ENCODE measurements at regions not wholly inside any gene's neighbourhood (a gene's known extent, or its start where the extent isn't known, plus 50 kb on each side); places are given as distances from the start of the nearest gene placed in this dataset.

- Histone ChIP-seq H3K9me3 (ENCODE audit: control insufficient read depth, low read length) (no peaks in the 10 kb centered on the region), H3K4me1 (no peaks in the 10 kb centered on the region), H3K79me2 (no peaks in the 10 kb centered on the region), H3K4me2 (ENCODE audit: low read length) (no peak overlapping the region), H3K27ac (no peak overlapping the region), H3K36me3 (ENCODE audit: control insufficient read depth, insufficient read depth, low read length) (no peaks in the 10 kb centered on the region), H3K27me3 (ENCODE audit: control insufficient read depth, insufficient read depth, low read length) (no peaks in the 10 kb centered on the region), H2AFZ (no peak overlapping the region), H3K4me3 (ENCODE audit: low read depth, low read length) (no peak overlapping the region), H3K9ac (no peak overlapping the region)
- TF ChIP-seq CTCF (IDR thresholded peaks at IDR 0.05), result no peak
These were observed 986.5 kb downstream of the CDH18 start for GRCh38 chr5:19001539-19001938.

- Histone ChIP-seq H3K36me3 (ENCODE audit: control insufficient read depth, insufficient read depth, low read length) (no peaks in the 10 kb centered on the region), H3K9ac (no peak overlapping the region), H3K79me2 (no peaks in the 10 kb centered on the region), H3K4me3 (ENCODE audit: low read depth, low read length) (no peak overlapping the region), H3K27ac (no peak overlapping the region), H3K4me1 (no peaks in the 10 kb centered on the region), H3K27me3 (ENCODE audit: control insufficient read depth, insufficient read depth, low read length) (no peaks in the 10 kb centered on the region), H2AFZ (no peak overlapping the region), H3K9me3 (ENCODE audit: control insufficient read depth, low read length) (no peaks in the 10 kb centered on the region), H3K4me2 (ENCODE audit: low read length) (no peak overlapping the region)
- no peak for TF ChIP-seq CTCF (IDR thresholded peaks at IDR 0.05)
These were observed 985.9 kb downstream of the CDH18 start for GRCh38 chr5:19002111-19002510.

- Histone ChIP-seq H2AFZ (no peak overlapping the region), H3K4me3 (ENCODE audit: low read depth, low read length) (no peak overlapping the region), H3K9me3 (ENCODE audit: control insufficient read depth, low read length) (no peaks in the 10 kb centered on the region), H3K9ac (no peak overlapping the region), H3K27ac (no peak overlapping the region), H3K4me1 (no peaks in the 10 kb centered on the region), H3K4me2 (ENCODE audit: low read length) (no peak overlapping the region), H3K27me3 (ENCODE audit: control insufficient read depth, insufficient read depth, low read length) (no peaks in the 10 kb centered on the region), H3K36me3 (ENCODE audit: control insufficient read depth, insufficient read depth, low read length) (no peaks in the 10 kb centered on the region), H3K79me2 (no peaks in the 10 kb centered on the region)
- TF ChIP-seq CTCF (IDR thresholded peaks at IDR 0.05), result no peak
These were observed 969.2 kb downstream of the CDH18 start for GRCh38 chr5:19018822-19019221.

- H3K27ac ChIP-seq, result no peak overlapping the region
- no peaks in the 10 kb centered on the region for H3K36me3 ChIP-seq (ENCODE audit: control insufficient read depth, insufficient read depth, low read length)
- TF ChIP-seq CTCF (IDR thresholded peaks at IDR 0.05), result no peak
- H3K9me3 ChIP-seq (ENCODE audit: control insufficient read depth, low read length), result no peaks in the 10 kb centered on the region
- no peak overlapping the region for H3K4me2 ChIP-seq (ENCODE audit: low read length)
- H3K4me3 ChIP-seq (ENCODE audit: low read depth, low read length), result no peak overlapping the region
- no peak overlapping the region for H2AFZ ChIP-seq
- no peaks in the 10 kb centered on the region for H3K27me3 ChIP-seq (ENCODE audit: control insufficient read depth, insufficient read depth, low read length)
- H3K9ac ChIP-seq, result no peak overlapping the region
- no peaks in the 10 kb centered on the region for H3K4me1 ChIP-seq
- H3K79me2 ChIP-seq, result no peaks in the 10 kb centered on the region
These were observed 956.5 kb downstream of the CDH18 start for GRCh38 chr5:19031491-19031890.

- no peaks in the 10 kb centered on the region for H3K9me3 ChIP-seq (ENCODE audit: control insufficient read depth, low read length)
- H3K27me3 ChIP-seq (ENCODE audit: control insufficient read depth, insufficient read depth, low read length), result no peaks in the 10 kb centered on the region
- H3K79me2 ChIP-seq, result no peaks in the 10 kb centered on the region
- H3K27ac ChIP-seq, result no peak overlapping the region
- no peak overlapping the region for H3K4me3 ChIP-seq (ENCODE audit: low read depth, low read length)
- H3K4me2 ChIP-seq (ENCODE audit: low read length), result no peak overlapping the region
- H3K4me1 ChIP-seq, result no peaks in the 10 kb centered on the region
- H3K9ac ChIP-seq, result no peak overlapping the region
- no peak overlapping the region for H2AFZ ChIP-seq
- no peak for TF ChIP-seq CTCF (IDR thresholded peaks at IDR 0.05)
- no peaks in the 10 kb centered on the region for H3K36me3 ChIP-seq (ENCODE audit: control insufficient read depth, insufficient read depth, low read length)
These were observed 952.2 kb downstream of the CDH18 start for GRCh38 chr5:19035816-19036215.
